ENCODE measurements at regions not wholly inside any gene's neighbourhood (a gene's known extent, or its start where the extent isn't known, plus 50 kb on each side); places are given as distances from the start of the nearest gene placed in this dataset.

- Histone ChIP-seq H3K9me3 (no peaks in the 10 kb centered on the region), H3K27ac (no peak overlapping the region), H3K4me3 (no peak overlapping the region), H3K36me3 (no peaks in the 10 kb centered on the region), H3K27me3 (no peaks in the 10 kb centered on the region), H3K4me1 (peaks cover 0 to 26% (median 0%) of the 10 kb centered on the region in 4 donors)
- DNase-seq, result no peak
- TF ChIP-seq POLR2A (IDR thresholded peaks at IDR 0.05), result no peak
- TF ChIP-seq, protein P1, sequence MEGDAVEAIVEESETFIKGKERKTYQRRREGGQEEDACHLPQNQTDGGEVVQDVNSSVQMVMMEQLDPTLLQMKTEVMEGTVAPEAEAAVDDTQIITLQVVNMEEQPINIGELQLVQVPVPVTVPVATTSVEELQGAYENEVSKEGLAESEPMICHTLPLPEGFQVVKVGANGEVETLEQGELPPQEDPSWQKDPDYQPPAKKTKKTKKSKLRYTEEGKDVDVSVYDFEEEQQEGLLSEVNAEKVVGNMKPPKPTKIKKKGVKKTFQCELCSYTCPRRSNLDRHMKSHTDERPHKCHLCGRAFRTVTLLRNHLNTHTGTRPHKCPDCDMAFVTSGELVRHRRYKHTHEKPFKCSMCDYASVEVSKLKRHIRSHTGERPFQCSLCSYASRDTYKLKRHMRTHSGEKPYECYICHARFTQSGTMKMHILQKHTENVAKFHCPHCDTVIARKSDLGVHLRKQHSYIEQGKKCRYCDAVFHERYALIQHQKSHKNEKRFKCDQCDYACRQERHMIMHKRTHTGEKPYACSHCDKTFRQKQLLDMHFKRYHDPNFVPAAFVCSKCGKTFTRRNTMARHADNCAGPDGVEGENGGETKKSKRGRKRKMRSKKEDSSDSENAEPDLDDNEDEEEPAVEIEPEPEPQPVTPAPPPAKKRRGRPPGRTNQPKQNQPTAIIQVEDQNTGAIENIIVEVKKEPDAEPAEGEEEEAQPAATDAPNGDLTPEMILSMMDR (IDR thresholded peaks at IDR 0.05), result no peak
These were observed 78.1 kb upstream of the PJA2 start for GRCh38 chr5:109487753-109488420.

DNA sequence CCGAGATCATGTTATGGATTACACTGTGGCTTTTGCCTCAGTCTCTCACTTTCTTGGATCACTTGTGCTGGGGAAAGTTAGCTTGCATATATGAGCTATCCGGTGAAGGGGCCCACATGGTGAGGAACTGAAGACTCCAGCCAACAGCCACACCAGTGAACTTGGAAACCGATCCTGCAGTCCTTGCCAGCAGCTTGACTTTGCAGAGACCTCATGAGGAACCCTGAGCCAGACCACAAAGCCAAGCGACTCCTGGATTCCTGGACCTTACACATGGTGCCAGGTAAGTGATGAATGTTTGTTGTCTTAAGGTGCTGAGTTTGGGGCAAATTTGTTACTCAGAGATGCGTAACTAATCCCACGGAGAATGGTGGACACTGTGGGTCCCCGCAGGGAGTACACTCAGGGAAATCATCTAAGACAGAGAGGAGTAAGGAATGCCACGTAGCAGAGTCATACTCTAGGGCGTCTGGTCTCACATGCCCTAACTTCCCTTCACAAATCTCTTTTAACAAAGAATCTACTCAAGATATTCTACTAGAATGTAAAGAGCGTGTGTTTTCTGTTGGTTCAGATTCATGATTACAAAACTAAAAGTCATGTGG is 76.5 kb upstream of the PJA2 start:
- H3K36me3 ChIP-seq, result no peaks in the 10 kb centered on the region
- no peaks in the 10 kb centered on the region for H3K27me3 ChIP-seq
- TF ChIP-seq, protein P1 (IDR thresholded peaks at IDR 0.05), result no peak
- no peak for TF ChIP-seq POLR2A (IDR thresholded peaks at IDR 0.05)
- peaks cover 0 to 29% (median 0%) of the 10 kb centered on the region in 4 donors for H3K4me1 ChIP-seq
- H3K9me3 ChIP-seq, result no peaks in the 10 kb centered on the region
- DNase-seq, result no peak
- H3K27ac ChIP-seq, result no peak overlapping the region
- H3K4me3 ChIP-seq, result no peak overlapping the region

DNA sequence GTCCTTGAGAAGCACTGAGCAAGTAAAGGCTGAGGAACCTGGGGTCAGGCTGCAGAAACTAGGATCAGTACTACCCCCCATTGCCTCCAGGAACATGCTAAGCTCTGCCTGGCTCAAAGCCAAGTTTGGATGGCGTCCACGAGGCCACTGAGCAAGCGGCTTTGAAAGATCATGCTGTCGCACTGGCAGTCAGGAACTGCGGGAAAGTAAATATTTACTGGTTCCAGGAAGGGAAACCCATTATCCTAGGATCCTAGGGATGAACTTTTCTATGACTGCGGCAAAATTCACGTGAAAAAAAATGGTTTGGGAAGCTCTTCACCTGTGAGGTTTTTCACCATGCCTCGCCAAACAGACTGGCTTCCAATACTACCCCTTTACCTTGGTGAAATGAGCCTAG is 75.3 kb upstream of the PJA2 start:
- H3K4me3 ChIP-seq, result no peak overlapping the region
- DNase-seq, result peak; percentile 20 to 76 (median 71)
- H3K36me3 ChIP-seq, result no peaks in the 10 kb centered on the region
- no peaks in the 10 kb centered on the region for H3K9me3 ChIP-seq
- H3K27ac ChIP-seq, result no peak overlapping the region
- no peaks in the 10 kb centered on the region for H3K27me3 ChIP-seq
- TF ChIP-seq, protein P1 (IDR thresholded peaks at IDR 0.05), result no peak
- TF ChIP-seq POLR2A (IDR thresholded peaks at IDR 0.05), result no peak
- H3K4me1 ChIP-seq, result peaks cover 0 to 29% (median 0%) of the 10 kb centered on the region in 4 donors

GRCh38 chr5:109484597-109484996 is 74.8 kb upstream of the PJA2 start:
- DNase-seq, result no peak
- Histone ChIP-seq H3K9me3 (no peaks in the 10 kb centered on the region), H3K27me3 (no peaks in the 10 kb centered on the region), H3K4me1 (peaks cover 0 to 29% (median 0%) of the 10 kb centered on the region in 4 donors), H3K36me3 (no peaks in the 10 kb centered on the region), H3K27ac (no peak overlapping the region), H3K4me3 (no peak overlapping the region)
- TF ChIP-seq, protein P1 (IDR thresholded peaks at IDR 0.05), result no peak

DNA sequence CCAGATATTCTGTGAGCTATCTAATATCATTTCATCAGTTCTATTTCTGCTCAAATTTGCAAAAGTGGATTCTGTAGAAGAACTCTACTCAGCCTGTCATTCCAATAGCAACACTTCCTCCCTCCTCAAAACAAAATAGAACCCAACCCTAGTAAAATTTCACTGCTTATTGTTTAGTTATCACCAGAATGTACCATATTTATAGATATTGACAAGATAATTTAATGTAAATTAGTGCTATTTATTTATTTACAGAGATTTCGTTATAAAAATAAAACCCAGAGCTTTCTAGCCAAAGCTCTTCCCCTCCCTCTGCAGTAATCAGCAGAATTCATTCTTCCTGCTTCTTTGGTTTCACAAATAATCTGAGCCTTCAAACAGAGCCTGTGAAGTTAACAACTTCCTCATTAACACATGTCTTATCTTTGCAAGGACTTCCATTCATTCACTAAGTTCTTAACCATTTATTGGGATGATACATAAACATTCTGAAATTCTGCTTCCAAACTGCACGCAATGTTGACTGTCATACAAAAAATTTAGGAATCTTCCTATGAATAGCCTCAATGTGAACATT is 73.7 kb upstream of the PJA2 start:
- TF ChIP-seq, protein P1 (IDR thresholded peaks at IDR 0.05), result no peak
- TF ChIP-seq POLR2A (IDR thresholded peaks at IDR 0.05), result no peak
- no peaks in the 10 kb centered on the region for H3K36me3 ChIP-seq
- no peak overlapping the region for H3K4me3 ChIP-seq
- H3K4me1 ChIP-seq, result peaks cover 0 to 29% (median 0%) of the 10 kb centered on the region in 4 donors
- no peaks in the 10 kb centered on the region for H3K9me3 ChIP-seq
- H3K27ac ChIP-seq, result no peak overlapping the region
- DNase-seq, result no peak
- H3K27me3 ChIP-seq, result no peaks in the 10 kb centered on the region

Data from Peyer's patch (tissue), 4 donors.